HFF-Myc (cell line): ENCODE measurements at regions not wholly inside any gene's neighbourhood (a gene's known extent, or its start where the extent isn't known, plus 50 kb on each side); places are given as distances from the start of the nearest gene placed in this dataset.

ENCODE experiments used
- DNase-seq: peaks from one replicate; pipeline ENCODE4 v3.0.0-alpha.2; 2011; ENCODE audit warnings: low read depth; ENCODE audit errors: extremely low read depth
- H3K4me3 ChIP-seq: replicated peaks from 2 replicates; pipeline ENCODE4 v1.5.1; 2011; ENCODE audit warnings: low read depth, mild to moderate bottlenecking, control low read depth, low read length
- TF ChIP-seq, protein P1 (sequence below): IDR thresholded peaks from 2 replicates; pipeline ENCODE4 v1.5.1; 2012; ENCODE audit warnings: mild to moderate bottlenecking, low read depth, low read length, control low read depth; ENCODE audit errors: missing control alignments

DNA sequence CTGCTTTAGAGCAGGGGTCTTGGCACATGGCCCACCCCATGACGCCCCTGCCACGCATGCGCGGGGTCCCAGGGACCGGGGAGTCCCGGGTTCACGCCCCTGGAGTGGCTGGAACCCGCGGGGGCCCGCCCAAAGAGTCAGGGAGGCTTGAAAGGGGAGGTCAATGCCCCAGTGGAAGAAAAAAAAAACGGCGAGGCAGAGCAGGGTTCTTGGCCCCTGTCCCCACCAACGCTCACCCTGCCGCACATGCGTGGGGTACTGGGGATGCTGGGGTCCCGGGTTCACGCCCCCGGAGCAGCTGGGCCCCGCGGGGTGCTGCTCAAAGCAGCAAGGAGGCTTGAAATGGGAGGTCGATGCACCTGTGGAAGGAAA is 319.1 kb downstream of the ALG10 start:
- no peak overlapping the region for H3K4me3 ChIP-seq
- TF ChIP-seq, protein P1, sequence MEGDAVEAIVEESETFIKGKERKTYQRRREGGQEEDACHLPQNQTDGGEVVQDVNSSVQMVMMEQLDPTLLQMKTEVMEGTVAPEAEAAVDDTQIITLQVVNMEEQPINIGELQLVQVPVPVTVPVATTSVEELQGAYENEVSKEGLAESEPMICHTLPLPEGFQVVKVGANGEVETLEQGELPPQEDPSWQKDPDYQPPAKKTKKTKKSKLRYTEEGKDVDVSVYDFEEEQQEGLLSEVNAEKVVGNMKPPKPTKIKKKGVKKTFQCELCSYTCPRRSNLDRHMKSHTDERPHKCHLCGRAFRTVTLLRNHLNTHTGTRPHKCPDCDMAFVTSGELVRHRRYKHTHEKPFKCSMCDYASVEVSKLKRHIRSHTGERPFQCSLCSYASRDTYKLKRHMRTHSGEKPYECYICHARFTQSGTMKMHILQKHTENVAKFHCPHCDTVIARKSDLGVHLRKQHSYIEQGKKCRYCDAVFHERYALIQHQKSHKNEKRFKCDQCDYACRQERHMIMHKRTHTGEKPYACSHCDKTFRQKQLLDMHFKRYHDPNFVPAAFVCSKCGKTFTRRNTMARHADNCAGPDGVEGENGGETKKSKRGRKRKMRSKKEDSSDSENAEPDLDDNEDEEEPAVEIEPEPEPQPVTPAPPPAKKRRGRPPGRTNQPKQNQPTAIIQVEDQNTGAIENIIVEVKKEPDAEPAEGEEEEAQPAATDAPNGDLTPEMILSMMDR, result no peak

DNA sequence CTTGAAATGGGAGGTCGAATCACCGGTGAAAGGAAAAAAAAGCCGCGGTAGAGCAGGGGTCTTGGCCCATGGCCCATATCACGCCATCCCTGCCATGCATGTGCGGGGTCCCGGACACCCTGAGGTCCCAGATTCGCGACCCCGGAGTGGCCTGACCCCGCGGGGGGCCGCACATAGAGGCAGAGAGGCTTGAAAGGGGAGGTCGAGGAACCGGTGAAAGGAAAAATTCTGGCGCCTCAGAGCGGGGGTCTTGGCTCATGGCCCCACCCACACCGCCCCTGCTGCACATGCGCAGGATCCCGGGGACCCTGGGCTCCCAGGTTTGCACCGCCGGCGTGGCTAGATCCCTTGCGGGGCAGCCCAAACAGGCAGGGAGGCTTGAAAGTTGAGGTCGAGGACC is 319.8 kb downstream of the ALG10 start:
- no peak for DNase-seq
- TF ChIP-seq, protein P1, result no peak
- H3K4me3 ChIP-seq, result no peak overlapping the region

More for the DNA sequence above, 319.1 kb downstream of the ALG10 start:
- DNase-seq, result no peak

DNA sequence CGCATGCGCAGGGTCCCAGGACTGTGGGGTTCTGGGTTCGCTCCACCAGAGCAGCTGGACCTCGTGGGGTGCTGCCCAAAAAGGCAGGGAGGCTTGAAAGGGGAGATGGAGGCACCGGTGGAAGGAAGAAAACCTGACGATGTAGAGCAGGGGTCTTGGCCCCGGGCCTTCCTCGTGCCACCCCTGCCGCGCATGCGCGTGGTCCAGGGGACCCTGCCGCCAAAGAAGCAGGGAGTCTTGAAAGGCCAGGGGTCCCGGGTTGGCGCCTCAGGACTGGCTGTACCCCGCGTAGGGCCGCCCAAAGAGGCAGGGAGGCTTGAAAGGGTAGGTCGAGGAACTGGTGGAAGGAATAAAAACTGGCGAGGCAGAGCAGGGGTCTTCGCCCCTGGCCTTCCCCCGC is 321.0 kb downstream of the ALG10 start:
- no peak for DNase-seq
- no peak overlapping the region for H3K4me3 ChIP-seq
- TF ChIP-seq, protein P1, result no peak

DNA sequence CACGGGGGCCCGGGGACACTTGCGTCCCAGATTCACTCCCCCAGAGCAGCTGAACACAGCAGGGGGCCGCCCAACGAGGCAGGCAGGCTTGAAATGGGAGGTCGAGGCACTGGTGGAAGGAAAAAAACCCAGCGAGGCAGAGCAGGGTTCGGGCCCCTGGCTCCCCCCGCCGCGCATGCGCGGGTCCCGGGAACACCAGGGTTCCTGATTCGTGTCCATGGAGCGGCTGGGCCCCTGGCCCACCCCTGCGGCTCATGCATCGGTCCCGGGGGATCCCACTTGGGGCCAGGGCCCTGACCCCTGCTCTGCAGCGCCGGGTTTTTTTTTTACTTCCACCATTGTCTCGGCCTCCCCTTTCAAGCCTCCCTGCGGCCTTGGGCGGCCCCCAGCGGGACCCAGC is 321.5 kb downstream of the ALG10 start:
- no peak overlapping the region for H3K4me3 ChIP-seq
- TF ChIP-seq, protein P1, result no peak
- no peak for DNase-seq

DNA sequence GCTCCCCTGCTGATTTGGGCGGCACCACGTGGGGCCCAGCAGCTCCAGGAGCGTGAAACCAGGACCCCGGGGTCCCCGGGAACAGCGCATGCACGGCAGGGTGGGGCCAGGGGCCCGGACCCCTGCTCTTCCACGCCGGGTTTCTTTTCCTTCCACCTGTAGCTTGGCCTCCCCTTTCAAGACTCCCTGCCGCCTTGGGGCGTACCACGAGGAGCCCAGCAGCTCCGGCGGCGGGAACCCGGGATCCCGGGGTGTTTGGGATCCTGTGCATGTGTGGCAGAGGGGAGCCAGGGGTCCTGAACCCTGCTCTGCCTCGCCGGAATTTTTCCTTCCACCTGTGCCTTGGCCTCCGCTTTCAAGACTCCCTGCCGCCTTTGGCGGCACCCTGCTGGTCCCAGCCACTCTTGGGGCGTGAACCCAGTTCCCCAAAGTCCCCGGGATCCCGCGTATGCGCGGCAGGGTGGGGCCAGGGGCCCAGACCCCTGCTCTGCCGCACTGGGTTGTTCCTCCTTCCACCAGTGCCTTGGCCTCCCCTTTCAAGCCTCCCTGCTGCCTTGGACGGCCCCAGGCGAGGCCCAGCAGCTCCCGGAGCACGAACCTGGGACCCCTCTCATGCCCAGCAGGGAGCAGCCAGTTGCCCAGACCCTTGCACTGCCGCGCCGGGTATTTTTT is 322.7 kb downstream of the ALG10 start:
- no peak overlapping the region for H3K4me3 ChIP-seq
- no peak for DNase-seq
- TF ChIP-seq, protein P1, result no peak

DNA sequence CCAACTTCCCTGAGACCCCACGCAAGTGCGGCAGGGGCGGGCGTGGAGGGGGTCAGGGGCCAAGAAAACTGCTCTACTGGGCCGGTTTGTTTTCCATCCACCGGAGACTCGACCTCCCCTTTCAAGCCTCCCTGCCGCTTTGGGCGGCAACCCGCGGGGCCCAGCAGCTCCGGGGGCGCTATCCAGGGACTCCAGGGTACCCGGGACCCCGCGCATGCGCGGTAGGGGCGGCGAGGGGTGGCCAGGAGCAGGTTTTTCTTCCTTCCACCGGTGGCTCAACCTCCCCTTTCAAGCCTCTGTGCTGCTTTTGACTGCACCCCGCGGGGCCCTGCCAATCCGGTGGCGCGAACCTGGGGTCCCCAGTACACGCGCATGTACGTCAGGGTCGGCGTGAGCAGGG is 323.5 kb downstream of the ALG10 start:
- DNase-seq, result no peak
- TF ChIP-seq, protein P1, result no peak
- no peak overlapping the region for H3K4me3 ChIP-seq

DNA sequence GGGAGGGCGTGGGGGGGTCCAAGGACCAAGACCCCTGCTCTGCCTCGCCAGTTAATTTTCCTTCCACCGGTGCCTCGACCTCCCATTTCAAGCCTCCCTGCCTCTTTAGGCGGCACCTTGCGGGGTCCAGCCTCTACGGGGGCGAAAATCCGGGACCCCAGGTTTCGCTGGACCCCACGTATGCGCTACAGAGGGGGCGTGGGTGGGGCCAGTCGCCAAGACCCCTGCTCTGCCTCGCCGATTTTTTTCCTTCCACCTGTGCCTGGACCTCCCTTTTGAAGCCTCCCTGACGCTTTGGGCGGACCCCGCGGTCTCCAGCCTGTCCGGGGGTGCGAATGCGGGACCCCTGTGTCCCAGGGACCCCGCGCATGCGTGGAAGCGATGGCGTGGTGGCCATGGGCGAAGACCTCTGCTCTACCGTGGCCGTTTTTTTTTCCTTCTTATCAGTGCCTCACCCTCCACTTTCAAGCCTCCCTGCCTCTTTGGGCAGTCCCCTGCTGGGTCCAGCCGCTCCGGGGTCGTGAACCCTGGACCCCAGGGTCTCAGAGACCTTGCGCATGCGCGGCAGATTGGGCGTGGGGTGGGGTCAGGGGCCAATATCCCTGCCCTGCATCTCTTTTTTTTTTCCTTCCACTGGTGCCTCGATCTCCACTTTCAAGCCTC is 324.2 kb downstream of the ALG10 start:
- TF ChIP-seq, protein P1, result no peak
- no peak overlapping the region for H3K4me3 ChIP-seq
- no peak for DNase-seq
